A204.1 (cell line): ENCODE measurements at regions not wholly inside any gene's neighbourhood (a gene's known extent, or its start where the extent isn't known, plus 50 kb on each side); places are given as distances from the start of the nearest gene placed in this dataset.
"Not testable (repeated sequence)": the region's sequence is repeated elsewhere in the genome, so short reads cannot be mapped to it uniquely, and the experiment has no call there.

Source experiments
- FAIRE-seq: peaks from 2 replicates; lab custom pipeline; 2012; peaks lifted over from hg19 to GRCh38; lab: Jason Lieb, UNC

DNA sequence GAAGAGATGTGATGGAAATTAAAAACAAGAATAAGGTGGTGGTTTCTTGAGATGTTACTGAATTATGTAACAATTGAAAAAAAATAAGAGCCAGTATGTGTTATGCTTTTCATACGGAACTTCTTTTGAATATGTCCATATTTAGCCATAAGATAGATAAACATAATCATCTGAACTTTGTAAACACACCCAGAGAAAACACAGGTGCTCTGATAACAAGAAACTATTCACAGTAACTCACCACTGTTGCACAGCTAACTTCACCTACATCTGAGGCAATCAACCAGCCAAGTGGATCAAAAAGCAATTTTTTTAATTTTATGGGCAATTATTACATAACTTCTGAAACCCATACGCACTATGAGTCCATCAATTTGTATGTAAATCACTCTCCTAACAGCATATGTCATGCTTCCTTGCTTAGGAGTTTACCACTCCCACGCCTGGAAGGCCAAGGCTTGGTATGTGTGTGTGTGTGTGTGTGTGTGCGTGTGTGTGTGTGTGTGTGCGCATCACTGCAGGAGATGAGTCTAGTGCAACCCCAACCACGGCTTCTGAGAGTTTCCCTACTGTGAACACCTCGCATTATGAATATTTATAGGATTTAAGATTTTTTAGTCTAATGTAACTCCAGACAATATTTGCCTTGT, 443.4 kb downstream of the BCAT1 start:
- no peak for FAIRE-seq

DNA sequence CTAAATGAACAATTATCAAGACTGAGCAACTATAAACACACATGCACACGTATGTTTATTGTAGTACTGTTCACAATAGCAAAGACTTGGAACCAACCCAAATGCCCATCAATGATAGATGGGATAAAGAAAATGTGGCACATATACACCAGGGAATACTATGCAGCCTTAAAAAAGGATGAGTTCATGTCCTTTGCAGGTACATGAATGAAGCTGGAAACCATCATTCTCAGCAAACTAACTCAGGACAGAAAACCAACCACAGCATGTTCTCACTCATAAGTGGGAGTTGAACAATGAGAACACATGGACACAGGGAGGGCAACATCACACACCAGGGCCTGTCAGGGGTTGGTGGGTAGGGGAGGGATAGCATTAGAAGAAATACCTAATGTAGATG, 445.4 kb downstream of the BCAT1 start:
- FAIRE-seq, result not testable (repeated sequence)

DNA sequence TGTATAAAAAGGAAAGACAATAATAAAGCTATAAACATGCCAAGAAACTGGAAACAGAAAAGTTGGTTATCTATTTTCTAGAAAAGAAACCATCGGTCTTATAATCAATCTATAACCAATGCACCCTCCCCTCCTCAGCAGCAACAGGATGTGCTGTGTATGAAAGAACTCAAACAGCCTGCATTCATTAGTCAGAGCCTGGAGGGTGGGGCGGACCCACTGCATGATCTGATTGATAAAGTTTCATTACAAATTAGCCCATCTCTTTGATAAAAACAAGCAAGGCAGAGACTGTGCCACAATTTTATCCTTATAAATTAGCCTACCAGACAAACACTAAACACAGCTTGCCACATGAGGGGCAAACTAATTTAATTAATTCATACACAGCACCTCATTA, 448.1 kb downstream of the BCAT1 start:
- FAIRE-seq, result no peak

DNA sequence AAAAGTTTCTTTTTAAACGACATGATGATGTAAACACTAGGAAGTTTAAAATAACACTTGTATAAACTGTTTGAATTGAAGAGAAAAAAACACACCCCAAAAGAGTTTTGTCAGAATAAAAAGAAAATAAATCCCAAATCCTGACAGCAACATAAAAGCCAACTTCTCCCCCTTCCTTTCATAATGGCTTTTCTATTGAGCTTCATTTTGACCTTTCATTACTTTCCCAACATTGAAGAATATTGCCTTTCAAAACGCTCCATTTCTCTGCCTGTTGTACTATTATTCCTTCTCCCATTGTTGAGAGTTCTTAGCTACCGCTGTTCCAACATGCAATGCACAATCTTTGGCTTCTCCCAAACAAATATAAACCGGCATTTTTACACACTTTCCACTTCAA, 448.5 kb downstream of the BCAT1 start:
- no peak for FAIRE-seq

DNA sequence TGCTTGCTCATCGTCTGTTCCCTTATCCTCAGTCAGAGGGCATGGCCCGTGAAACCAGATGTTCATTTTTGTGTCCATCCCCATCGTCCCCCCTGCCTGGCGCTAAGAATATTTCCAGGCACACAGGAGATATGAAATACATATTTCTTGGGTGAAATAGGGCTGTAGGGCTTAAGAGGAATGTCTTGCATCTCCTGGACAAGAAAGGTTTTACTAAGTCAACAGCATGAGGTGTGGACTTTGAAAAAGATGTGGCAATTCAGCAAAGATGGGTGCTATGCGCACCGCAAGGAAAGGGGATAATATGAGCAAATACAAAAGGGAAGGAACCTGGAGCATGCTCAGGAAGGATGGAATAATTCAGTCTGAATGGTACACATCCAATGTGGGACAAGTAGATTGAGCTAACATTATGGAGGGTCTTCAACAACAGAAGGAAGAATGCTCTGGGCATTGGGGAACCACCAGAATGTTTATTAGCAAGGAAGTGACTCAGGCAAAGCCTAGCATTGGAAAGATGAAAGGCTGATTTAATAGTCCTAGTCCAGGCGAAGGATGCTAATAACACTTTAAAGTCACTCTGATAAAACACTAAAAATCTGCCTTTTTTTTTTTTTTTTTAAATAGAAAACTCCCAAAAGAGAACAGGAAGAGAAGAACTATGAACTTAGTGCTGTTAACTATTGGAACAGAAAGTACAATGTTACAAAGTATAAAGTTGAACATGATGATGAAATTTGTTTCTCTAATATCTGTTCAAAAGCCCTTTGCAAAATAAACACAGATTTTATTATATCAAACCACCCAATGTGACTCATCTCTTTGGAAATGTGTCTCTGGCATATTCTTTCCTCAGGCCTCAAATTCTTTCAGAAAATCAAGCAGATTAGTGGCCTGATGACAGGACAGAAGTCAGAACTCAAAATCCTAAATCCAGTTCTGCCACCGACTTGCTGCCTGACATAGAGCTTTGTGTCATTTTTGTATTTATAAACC, 449.5 kb downstream of the BCAT1 start:
- FAIRE-seq, result no peak

DNA sequence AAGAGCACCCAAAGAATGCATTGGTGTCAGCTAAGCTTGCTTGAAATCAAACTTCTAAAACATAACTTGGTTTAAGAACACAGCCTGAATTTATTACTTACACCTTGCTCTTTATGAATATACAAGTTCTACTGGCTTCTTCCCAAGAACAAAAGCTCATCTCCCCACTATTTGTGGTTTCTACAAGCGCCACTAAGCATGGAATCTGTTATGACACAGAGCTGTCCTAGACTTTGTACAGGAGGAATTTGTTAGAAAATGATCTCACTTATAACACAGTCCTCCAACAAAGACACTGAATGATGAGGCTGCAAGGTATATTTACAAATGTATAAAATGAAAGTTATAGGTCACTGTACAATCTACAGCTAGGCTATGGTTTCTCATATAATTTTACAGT, 452.1 kb downstream of the BCAT1 start:
- FAIRE-seq, result no peak

DNA sequence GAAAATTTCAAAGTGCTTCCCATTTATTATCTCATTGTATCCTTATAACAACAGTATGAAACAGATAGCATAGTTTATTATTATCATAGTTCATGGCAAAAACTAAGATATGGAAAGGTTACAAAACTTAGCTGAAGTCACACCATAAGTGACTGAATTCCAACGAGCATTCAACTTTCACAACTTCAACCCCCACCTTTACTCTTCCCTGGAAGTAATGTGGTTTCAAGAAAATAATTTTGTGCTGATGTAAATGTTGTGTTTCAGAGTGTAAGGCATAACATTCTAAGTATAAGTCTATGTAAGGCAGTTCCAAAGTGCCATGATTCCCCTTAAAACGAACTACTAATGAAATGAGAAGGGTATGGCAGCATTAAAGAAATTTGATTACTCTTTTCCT, 454.5 kb downstream of the BCAT1 start:
- FAIRE-seq, result no peak

DNA sequence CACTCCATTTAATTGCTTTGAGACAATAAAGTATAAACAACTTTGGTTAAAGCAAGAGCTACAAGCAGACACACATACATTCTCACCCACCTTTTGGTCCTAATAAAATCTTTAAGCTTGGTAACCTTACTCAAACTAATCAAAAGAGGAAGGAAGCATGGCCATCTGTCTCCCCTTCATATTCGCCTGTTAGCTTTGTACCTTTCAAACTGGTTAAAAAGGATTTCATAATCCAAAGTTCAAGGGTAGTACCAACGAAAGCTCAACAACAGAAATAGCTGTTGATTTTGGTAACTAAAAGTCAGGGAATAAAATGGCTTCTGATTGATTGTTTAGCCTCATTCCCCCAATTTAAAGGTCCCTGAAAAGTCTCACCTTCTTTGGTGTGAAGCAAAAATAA, 456.9 kb downstream of the BCAT1 start:
- no peak for FAIRE-seq

DNA sequence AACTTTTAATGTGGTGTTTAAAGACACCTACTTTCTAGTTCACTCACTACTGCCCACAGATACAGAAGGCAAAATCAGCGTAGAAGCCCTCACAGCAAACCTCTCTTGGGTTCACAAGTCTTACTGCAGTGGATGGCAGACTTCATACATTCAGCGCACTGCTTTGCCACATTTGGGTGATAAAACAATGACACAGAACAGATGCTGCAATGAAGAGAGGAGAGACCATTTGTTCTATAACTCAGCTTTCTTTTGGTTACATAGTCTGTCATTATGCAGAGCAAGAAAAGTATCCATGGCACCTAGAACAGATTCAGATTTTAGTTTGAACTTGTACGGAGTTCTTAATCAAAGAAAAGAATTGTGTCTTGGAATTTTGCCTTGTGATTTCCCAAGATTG, 459.0 kb downstream of the BCAT1 start:
- no peak for FAIRE-seq

DNA sequence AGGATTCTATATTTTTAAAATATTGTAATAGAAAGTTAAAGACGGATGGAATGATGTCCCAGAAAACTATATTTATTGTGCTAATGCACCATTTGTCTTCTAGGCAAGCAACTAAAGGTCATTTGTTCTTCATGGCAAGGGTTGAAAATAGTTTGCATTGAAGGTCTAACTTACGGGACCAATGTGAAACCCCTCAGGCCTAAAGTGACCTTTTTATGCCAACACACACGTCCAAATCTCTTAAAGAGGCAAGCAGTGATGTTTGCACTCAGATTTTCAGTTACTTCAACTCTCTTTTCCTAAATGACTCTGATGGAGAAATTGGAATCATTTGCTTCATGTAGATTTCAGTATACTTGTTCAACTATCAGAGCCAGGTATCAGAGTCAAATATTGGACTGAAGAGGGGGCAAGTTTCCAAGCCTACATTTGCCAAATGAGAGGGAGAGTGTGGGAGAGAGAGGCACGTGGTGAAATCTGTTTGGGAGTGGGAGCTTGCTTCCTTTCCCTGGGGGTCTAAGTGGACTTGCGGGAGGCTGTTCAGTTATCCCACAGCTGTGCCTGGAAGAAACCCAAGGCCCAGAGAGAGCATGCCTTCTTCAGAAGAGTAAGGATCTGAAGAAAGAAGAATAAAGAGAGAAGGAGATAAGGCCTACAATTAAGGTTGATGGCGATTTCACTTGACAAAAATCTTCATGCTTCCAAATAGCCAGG, 459.8 kb downstream of the BCAT1 start:
- FAIRE-seq, result no peak

DNA sequence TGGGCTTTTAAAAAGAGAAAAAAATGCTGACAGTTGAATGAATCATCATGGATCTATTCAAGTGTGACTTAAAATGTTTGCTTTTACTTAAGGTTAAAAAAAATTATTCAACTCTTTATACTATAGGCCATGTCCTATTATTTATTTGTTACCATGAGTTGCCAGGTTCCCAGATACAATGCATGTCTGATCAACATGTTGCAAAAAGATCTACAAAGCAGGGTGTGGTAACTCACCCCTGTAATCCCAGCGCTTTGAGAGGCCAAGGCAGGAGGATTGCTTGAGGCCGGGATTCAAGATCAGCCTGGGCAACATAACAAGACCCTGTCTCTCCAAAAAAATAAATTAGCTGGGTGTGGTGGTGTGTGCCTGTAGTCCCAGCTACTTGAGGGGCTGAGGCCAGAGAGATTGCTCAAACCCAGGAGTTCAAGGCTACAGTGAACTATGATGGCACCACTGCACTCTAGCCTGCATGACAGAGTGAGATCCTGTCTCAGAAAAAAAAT, 460.8 kb downstream of the BCAT1 start:
- FAIRE-seq, result no peak

DNA sequence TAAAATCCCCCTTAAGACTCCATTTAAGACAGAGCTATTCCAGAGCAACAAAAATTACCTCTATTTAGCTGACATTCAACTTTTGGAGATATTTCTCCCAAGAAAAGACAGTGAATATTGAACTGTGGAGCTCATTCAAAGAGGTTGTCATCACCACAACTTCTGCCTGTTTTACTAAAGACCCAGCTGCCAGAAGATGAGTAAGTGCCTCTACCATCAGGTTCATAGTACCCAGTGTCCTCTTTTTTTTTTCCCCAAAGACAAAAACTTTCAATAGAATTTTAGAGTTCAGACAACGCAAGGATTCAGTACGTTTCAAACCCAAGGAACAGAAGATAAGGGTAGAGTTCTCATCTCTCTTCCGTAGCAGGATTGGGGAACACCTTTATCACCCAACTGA, 461.3 kb downstream of the BCAT1 start:
- FAIRE-seq, result no peak

DNA sequence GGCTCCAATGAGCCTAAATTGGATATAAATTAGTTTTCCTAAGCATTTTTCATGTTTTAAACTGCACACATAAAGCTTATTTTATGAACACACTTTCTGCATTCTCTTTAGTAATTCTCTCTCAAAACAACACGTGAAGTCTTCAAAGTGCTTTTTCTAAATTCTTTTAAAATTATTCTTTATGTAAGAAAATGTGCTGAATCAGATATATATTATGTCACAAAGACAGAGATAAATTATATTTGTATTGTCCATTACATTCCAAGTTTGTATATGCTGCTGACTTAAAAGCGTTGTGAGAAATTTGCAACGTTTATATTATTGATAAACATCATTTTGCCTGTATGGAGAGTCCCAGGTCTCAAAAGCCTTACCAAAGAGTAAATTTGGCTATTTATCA, 465.2 kb downstream of the BCAT1 start:
- FAIRE-seq, result no peak

DNA sequence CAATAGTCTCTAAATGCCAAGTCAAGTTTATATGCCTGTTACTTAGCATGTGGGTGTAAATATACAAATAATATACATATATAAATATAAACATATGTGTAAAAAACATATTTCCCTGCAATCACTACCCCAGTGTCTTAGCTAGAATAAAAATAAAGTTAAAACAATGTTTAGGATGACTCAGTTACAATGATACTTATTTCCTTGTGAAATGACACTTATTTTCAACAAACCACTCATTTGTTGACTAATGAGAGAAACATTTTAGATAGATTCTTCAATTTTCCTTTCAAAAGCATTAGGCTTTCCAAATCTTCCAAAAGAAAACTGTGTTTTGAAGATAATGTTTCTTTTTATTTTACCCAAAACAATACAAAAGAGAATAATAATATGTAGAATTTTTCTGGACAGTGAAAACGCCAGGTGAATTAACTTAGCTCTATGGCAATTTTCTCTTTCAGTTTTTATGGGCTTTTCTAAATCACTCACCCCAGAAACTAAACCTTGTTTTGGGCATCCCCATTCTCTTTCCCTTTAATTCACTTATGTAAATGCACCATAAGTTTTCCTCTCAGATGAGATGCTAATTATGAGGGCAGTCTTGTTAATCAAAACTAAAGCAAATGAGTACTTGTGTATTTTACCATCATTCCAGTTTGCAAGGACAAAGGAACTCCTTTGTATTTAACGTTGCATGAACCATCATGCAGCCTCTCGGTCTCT, 465.9 kb downstream of the BCAT1 start:
- no peak for FAIRE-seq

DNA sequence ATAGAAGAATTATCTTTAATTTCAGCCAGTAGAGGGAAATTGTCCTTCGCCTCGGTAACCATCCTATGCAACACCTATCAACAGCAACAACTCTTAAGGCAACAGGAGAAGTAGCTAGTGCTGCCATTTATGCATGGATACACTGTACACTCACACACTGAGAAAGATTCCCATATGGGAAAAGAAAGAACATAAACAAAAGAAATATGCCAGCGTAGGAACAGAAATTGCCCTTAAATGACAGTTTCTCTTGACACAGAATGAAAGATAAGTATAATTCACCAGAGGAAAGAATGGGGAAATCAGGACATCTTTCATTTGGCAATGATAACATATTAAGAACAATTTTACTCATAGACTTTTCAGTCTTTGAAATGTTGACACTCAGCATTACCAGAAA, 466.9 kb downstream of the BCAT1 start:
- no peak for FAIRE-seq

DNA sequence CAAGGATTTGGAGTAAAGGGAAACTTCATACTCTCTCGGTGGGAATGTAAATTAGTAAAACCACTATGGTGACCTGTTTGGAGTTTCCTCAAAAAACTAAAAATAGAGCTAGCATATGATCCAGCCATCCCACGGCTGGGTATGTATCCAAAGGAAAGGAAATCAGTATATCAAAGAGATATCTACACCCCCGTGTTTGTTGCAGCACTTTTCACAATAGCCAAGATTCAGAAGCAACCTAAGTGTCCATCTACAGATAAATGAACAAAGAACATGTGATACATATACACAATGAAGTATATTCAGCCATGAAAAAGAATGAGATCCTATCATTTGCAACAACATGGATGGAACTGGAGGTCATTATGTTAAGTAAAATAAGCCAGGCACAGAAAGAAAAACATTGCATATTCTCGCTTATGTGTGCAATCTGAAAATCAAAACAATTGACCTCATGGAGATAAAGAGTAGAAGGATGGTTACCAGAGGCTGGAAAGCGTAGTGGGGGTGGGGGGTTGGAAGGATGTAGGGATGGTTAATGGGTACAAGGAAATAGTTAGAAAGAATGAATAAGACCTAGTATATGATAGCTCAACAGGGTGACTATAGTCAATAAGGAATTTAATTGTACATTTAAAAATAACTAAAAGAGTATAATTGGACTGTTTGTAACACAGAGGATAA, 468.0 kb downstream of the BCAT1 start:
- FAIRE-seq, result no peak

DNA sequence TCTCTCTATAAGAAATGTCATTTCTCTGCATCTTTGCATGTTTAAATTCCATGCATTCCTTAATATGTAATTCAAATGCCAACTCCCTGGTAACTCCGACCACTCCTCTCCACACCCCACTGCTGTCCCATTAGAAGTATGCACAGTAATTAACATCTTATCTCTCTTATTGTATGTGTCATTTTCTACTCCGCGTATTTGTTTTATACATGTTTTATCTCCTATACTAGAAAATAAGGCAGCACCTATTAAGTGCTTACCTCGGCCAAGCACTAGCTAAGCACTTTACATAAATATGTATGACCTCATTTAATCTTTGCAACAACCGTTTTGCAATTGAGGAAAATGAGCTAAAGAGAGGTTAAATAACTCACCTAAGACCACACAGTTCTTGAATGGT, 469.8 kb downstream of the BCAT1 start:
- no peak for FAIRE-seq

DNA sequence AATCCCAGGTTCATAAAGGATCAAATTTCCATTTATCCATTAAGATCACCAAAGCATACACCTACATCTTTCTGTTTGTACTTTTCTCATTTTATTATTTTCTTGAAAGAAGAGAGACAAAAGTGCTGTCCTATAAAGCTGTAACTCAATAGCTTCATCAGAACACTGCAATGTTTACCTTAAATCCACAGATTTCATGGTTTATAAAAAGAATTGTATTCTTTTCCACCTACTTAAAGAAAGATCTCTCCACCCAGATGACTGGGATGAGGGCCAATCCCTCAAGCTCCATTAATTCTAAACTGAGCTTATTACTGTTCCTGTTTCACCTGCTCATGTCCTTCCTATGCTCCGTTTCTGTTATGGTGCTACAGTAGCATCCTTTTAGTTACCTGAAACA, 470.6 kb downstream of the BCAT1 start:
- no peak for FAIRE-seq

DNA sequence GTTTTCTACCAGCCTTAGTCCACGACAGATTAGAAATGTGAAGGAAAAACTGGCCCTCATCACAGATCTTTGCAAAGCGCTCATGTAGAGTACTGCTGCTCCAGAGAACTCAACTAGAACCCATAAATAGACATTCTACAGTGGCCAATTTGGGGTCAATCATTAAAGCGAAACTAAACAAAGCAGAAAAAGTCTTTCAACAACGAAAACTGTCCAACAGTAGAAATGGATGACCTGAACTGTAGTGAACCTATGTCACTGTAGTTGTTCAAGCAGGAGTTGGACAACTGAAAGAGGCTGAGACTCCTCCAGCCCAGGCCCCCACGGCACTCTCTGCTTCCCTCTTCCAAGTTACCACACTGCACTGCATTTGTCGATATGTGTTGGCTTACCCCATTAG, 472.6 kb downstream of the BCAT1 start:
- FAIRE-seq, result no peak

DNA sequence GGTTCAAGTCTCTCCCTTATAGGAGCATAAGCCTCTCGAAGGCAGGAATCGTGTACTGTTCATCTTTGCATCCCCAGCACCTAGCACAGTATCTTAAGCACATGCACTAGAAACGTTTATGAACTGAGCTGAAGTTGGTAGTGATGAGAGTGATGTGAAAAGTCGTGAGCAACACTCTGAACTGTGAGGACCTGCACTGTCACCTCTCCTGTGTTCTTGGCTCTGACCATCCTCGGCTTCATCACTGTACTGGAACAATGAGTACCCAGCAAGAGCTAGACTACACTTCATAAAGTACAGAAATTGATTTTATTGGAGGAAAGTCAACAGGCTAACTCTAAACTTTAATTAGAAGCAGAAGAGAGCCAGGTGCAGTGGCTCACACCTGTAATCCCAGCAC, 473.6 kb downstream of the BCAT1 start:
- FAIRE-seq, result no peak

DNA sequence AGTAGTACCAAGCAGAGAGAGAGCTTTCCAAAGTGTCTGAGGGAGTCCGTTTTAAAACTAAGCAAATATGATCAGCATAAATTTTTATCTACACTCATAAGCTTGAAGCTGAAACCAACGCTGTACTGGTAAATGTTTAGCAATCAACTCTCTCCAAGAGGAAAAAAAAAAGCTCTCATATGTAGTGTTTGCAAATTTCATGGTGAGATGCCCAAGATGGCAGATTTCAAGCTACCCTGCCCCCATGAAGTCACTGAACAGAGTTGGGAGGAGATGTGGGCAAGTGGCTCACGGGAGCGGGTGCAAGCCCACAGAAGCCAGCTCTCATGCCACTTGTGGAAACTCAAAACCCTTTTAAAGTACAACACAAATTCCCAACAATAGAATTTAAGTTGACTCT, 475.8 kb downstream of the BCAT1 start:
- FAIRE-seq, result no peak

DNA sequence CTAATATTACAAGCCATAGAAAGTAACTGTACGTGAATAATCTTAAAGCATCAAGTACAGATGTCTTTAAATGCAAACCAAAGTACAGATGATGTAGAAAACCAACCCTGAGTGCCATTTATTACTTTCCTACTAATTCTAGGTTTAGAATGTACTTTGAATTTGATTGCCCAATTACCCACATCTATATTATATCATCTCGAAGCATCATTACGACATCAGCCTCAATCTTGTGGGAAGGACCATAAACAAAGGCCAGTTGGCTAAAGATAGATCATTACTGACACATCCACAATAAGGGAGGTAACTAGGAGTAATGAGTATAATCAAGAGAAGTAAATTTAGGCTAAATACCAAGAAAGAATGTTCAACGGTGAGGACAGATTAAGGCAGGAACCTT, 478.9 kb downstream of the BCAT1 start:
- FAIRE-seq, result no peak
